H1 (cell line): ENCODE measurements at regions not wholly inside any gene's neighbourhood (a gene's known extent, or its start where the extent isn't known, plus 50 kb on each side); places are given as distances from the start of the nearest gene placed in this dataset.
"Not testable (repeated sequence)": the region's sequence is repeated elsewhere in the genome, so short reads cannot be mapped to it uniquely, and the experiment has no call there.

Experiments
- CTCF ChIA-PET: fragments of 300-600 bp; sonication (Branson Sonifier 250); formaldehyde crosslinking; loops from one replicate; lab custom pipeline; 2021; ENCODE audit not compliant: partially characterized antibody; lab: Charles Lee
- POLR2A ChIA-PET: fragments of 300-600 bp; sonication (Branson Sonifier 250); formaldehyde crosslinking; loops from one replicate; lab custom pipeline; 2021; ENCODE audit warnings: inconsistent platforms; ENCODE audit not compliant: partially characterized antibody; lab: Charles Lee
- DNase-seq, 2 experiments: peaks; one replicate each; pipeline versions ENCODE4 v3.0.0 to v3.0.0-alpha.2; 2010 to 2022; ENCODE audit warnings: low spot score in 2 of 2, low read depth in 1 of 2, mixed read lengths in 1 of 2
- FAIRE-seq: peaks from 2 replicates; lab custom pipeline; 2011; peaks lifted over from hg19 to GRCh38; lab: Jason Lieb, UNC
- H2AFZ ChIP-seq: 2 replicates; pipeline ENCODE4 v1.8.1; 2012; ENCODE audit warnings: low read length, inconsistent platforms
- H2AK5ac ChIP-seq: 2 replicates; pipeline ENCODE4 v1.6.1; 2013; ENCODE audit warnings: low read depth, low read length
- H2BK120ac ChIP-seq: replicated peaks from 2 replicates; pipeline ENCODE3; 2013; ENCODE audit warnings: low read depth, low read length, inconsistent platforms
- H2BK12ac ChIP-seq: 2 replicates; pipeline ENCODE4 v1.6.1; 2013; ENCODE audit warnings: low read depth, low read length
- H2BK15ac ChIP-seq: 2 replicates; pipeline ENCODE4 v1.6.1; 2013; ENCODE audit warnings: low read length
- H2BK20ac ChIP-seq: 2 replicates; pipeline ENCODE4 v1.6.1; 2013; ENCODE audit warnings: low read length
- H2BK5ac ChIP-seq: 2 replicates; pipeline ENCODE4 v1.6.1; 2013; ENCODE audit warnings: low read depth, low read length
- H3K14ac ChIP-seq: 2 replicates; pipeline ENCODE4 v1.6.1; 2013; ENCODE audit warnings: inconsistent platforms; ENCODE audit not compliant: insufficient read length
- H3K18ac ChIP-seq: 2 replicates; pipeline ENCODE4 v1.6.1; 2013; ENCODE audit warnings: low read length; ENCODE audit errors: extremely low read depth
- H3K23ac ChIP-seq: 2 replicates; pipeline ENCODE4 v1.6.1; 2013; ENCODE audit warnings: inconsistent platforms; ENCODE audit not compliant: insufficient read length
- H3K23me2 ChIP-seq: 2 replicates; pipeline ENCODE4 v1.6.1; 2013; ENCODE audit warnings: low read depth, low read length
- H3K27ac ChIP-seq: 2 replicates; pipeline ENCODE4 v1.6.1; 2011; ENCODE audit warnings: low read depth, low read length, inconsistent platforms
- H3K27me3 ChIP-seq, 4 experiments: replicated peaks in 1 of 4; 1 replicate in 1 of 4; 2 replicates in 3 of 4; pipeline versions ENCODE4 v1.6.1 to v1.8.1; 2011 to 2013; ENCODE audit warnings: low read length in 3 of 4, mild to moderate bottlenecking in 3 of 4, inconsistent platforms in 2 of 4, mixed read lengths in 2 of 4, moderate library complexity in 1 of 4; ENCODE audit not compliant: control insufficient read depth in 3 of 4, insufficient read depth in 3 of 4; ENCODE audit errors: extremely low read depth in 1 of 4
- H3K36me3 ChIP-seq, 4 experiments: 2 replicates each; pipeline versions ENCODE4 v1.6.1 to v1.8.1; 2011 to 2013; ENCODE audit warnings: mild to moderate bottlenecking in 4 of 4, low read length in 3 of 4, moderate library complexity in 2 of 4, control low read depth in 1 of 4, inconsistent platforms in 1 of 4; ENCODE audit not compliant: insufficient read depth in 4 of 4, control insufficient read depth in 2 of 4
- H3K4ac ChIP-seq: replicated peaks from 2 replicates; pipeline ENCODE3; 2013; ENCODE audit warnings: low read length, low read depth, mixed read lengths, inconsistent platforms; ENCODE audit not compliant: insufficient read length
- H3K4me1 ChIP-seq, 4 experiments: replicated peaks in 1 of 4; 1 replicate in 1 of 4; 2 replicates in 3 of 4; pipeline versions ENCODE4 v1.6.1 to v1.8.1; 2011 to 2013; ENCODE audit warnings: low read length in 3 of 4, inconsistent platforms in 2 of 4, mixed read lengths in 1 of 4; ENCODE audit not compliant: insufficient read depth in 4 of 4, control insufficient read depth in 3 of 4
- H3K4me2 ChIP-seq, 2 experiments: 2 replicates each; pipeline versions ENCODE4 v1.6.1 to v1.8.1; 2011 to 2013; ENCODE audit warnings: low read depth in 2 of 2, low read length in 2 of 2, control low read depth in 1 of 2, inconsistent platforms in 1 of 2, mild to moderate bottlenecking in 1 of 2; ENCODE audit not compliant: insufficient read depth in 1 of 2
- H3K4me3 ChIP-seq, 4 experiments: fragments of 200-600, 300-600 bp in 1 of 4; sonication (generic), shearing (Covaris generic), sonication (Bioruptor Twin) in 1 of 4; 2 replicates each; pipeline versions ENCODE4 v1.5.1 to v1.8.1; 2011 to 2016; ENCODE audit warnings: low read length in 4 of 4, low read depth in 3 of 4, control low read depth in 2 of 4, inconsistent platforms in 2 of 4, mild to moderate bottlenecking in 2 of 4, mixed read lengths in 1 of 4, moderate library complexity in 1 of 4; ENCODE audit not compliant: insufficient read depth in 2 of 4; ENCODE audit errors: extremely low read depth in 1 of 4
- H3K56ac ChIP-seq: replicated peaks from 2 replicates; pipeline ENCODE3; 2013; ENCODE audit warnings: low read depth, mild to moderate bottlenecking, mixed read lengths, low read length, inconsistent platforms; ENCODE audit not compliant: insufficient read length
- H3K79me1 ChIP-seq: 2 replicates; pipeline ENCODE4 v1.6.1; 2013; ENCODE audit warnings: low read depth, low read length, control low read depth
- H3K79me2 ChIP-seq, 2 experiments: 2 replicates each; pipeline versions ENCODE4 v1.6.1 to v1.8.1; 2012 to 2013; ENCODE audit warnings: low read length in 2 of 2, mild to moderate bottlenecking in 2 of 2, inconsistent platforms in 1 of 2; ENCODE audit not compliant: insufficient read depth in 2 of 2, control insufficient read depth in 1 of 2
- H3K9ac ChIP-seq, 4 experiments: replicated peaks in 1 of 4; 1 replicate in 1 of 4; 2 replicates in 3 of 4; pipeline versions ENCODE4 v1.6.1 to v1.8.1; 2011 to 2013; ENCODE audit warnings: low read depth in 3 of 4, low read length in 3 of 4, control low read depth in 2 of 4, mild to moderate bottlenecking in 2 of 4, moderate library complexity in 2 of 4, inconsistent platforms in 1 of 4; ENCODE audit errors: extremely low read depth in 1 of 4
- H3K9me3 ChIP-seq, 2 experiments: 2 replicates each; pipeline versions ENCODE4 v1.6.1 to v1.8.1; 2012 to 2013; ENCODE audit warnings: mild to moderate bottlenecking in 2 of 2, moderate library complexity in 2 of 2, control low read depth in 1 of 2, inconsistent platforms in 1 of 2, low read depth in 1 of 2, low read length in 1 of 2, mixed read lengths in 1 of 2; ENCODE audit not compliant: insufficient read depth in 2 of 2
- H4K20me1 ChIP-seq, 2 experiments: replicated peaks in 1 of 2; 2 replicates each; pipeline versions ENCODE3 to v1.8.1; 2011 to 2013; ENCODE audit warnings: inconsistent platforms in 2 of 2, low read length in 2 of 2, mild to moderate bottlenecking in 1 of 2; ENCODE audit not compliant: insufficient read depth in 2 of 2, control insufficient read depth in 1 of 2
- H4K5ac ChIP-seq: 2 replicates; pipeline ENCODE4 v1.6.1; 2013; ENCODE audit warnings: low read length, low read depth, mixed read lengths, inconsistent platforms; ENCODE audit not compliant: insufficient read length
- H4K8ac ChIP-seq: 2 replicates; pipeline ENCODE4 v1.8.0; 2013; ENCODE audit warnings: mild to moderate bottlenecking, moderate library complexity, low read length, inconsistent platforms; ENCODE audit not compliant: insufficient read depth; ENCODE audit errors: extremely low read depth
- H4K91ac ChIP-seq: replicated peaks from 2 replicates; pipeline ENCODE3; 2013; ENCODE audit warnings: low read length, mixed read lengths, inconsistent platforms; ENCODE audit not compliant: insufficient read length
- WGBS, 2 experiments: shearing (Covaris generic) in 1 of 2; methylation state at CpG; one replicate each; pipeline versions ENCODE4 v1.1.6 to v1.1.7; 2013 to 2015; ENCODE audit warnings: low lambda C conversion rate in 2 of 2, mixed read lengths in 2 of 2, inconsistent platforms in 1 of 2, low coverage in 1 of 2, missing lambda C conversion rate in 1 of 2; ENCODE audit not compliant: insufficient replicate concordance in 2 of 2, insufficient coverage in 1 of 2, insufficient read length in 1 of 2; ENCODE audit errors: extremely low coverage in 1 of 2, missing lambda C conversion rate in 1 of 2; 5-methylcytosine and 5-hydroxymethylcytosine counted together

DNA sequence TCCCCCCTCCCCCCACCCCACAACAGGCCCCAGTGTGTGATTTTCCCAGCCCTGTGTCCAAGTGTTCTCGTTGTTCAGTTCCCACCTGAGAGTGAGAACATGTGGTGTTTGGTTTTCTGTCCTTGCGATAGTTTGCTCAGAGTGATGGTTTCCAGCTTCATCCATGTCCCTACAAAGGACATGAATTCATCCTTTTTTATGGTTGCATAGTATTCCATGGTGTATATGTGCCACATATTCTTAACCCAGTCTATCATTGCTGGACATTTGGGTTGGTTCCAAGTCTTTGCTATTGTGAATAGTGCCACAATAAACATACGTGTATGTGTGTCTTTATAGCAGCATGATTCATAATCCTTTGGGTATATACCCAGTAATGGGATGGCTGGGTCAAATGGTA lies 81.1 kb upstream of the ALX4 start:
- H3K27ac ChIP-seq, result not testable (repeated sequence)
- 100% methylated on average over 3 of the region's 3 CpGs; no CpG with 5 or more reads in 1 of the 2 experiments for WGBS, 2 experiments

DNA sequence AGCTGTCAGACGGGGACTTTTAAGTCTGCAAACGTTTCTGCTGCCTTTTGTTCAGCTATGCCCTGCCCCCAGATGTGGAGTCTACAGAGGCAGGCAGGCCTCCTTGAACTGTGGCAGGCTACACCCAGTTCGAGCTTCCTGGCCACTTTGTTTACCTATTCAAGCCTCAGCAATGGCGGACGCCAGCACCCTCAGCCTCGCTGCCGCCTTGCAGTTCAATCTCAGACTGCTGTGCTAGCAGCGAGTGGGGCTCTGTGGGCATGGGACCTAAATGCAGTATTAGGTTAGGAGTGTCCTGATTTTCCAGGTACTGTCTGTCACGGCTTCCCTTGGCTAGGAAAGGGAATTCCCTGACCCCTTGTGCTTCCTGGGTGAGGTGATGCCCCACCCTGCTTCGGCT lies 86.8 kb upstream of the ALX4 start:
- CTCF ChIA-PET, result interaction anchor here (1.0 to 1.6 kb wide), 5 partner anchors 11 to 67 kb away, joined by 3 to 7 read pairs (median 3); no protein-coding TSS in a partner anchor
- H4K5ac ChIP-seq, POLR2A ChIA-PET, H2BK12ac ChIP-seq, H3K4me1 ChIP-seq, H2BK120ac ChIP-seq, H3K14ac ChIP-seq, H3K18ac ChIP-seq, H2BK5ac ChIP-seq, H3K9me3 ChIP-seq, H3K23ac ChIP-seq, H3K27me3 ChIP-seq, H4K8ac ChIP-seq, H3K4me2 ChIP-seq, DNase-seq, FAIRE-seq, H2BK15ac ChIP-seq, H2AFZ ChIP-seq, H3K4me3 ChIP-seq, H3K56ac ChIP-seq, H3K79me1 ChIP-seq, H3K9ac ChIP-seq, H2AK5ac ChIP-seq, H2BK20ac ChIP-seq, H4K20me1 ChIP-seq, H3K36me3 ChIP-seq, H3K23me2 ChIP-seq, H4K91ac ChIP-seq, H3K4ac ChIP-seq, H3K79me2 ChIP-seq, H3K27ac ChIP-seq: not testable (repeated sequence)
- WGBS, 2 experiments, result 87% methylated on average over 10 of the region's 10 CpGs; no CpG with 5 or more reads in 1 of the 2 experiments

More for the DNA sequence above, 81.1 kb upstream of the ALX4 start:
- H3K23ac ChIP-seq, H4K5ac ChIP-seq, FAIRE-seq, H3K36me3 ChIP-seq, H2AK5ac ChIP-seq, H4K20me1 ChIP-seq, H3K79me2 ChIP-seq, H3K56ac ChIP-seq, DNase-seq, H2BK5ac ChIP-seq, H3K79me1 ChIP-seq, POLR2A ChIA-PET, H3K9ac ChIP-seq, H3K27me3 ChIP-seq, H2BK120ac ChIP-seq, H2BK15ac ChIP-seq, H4K8ac ChIP-seq, H3K4me1 ChIP-seq, H3K9me3 ChIP-seq, H3K4ac ChIP-seq, H2AFZ ChIP-seq, H2BK12ac ChIP-seq, H3K18ac ChIP-seq, H3K4me2 ChIP-seq, H3K23me2 ChIP-seq, H4K91ac ChIP-seq, H2BK20ac ChIP-seq, H3K4me3 ChIP-seq, H3K14ac ChIP-seq: not testable (repeated sequence)
- CTCF ChIA-PET, result interaction anchor here (0.8 kb wide), 1 partner anchor 30 kb away, joined by 3 read pairs; no protein-coding TSS in a partner anchor
